A673 (cell line): ENCODE measurements at regions not wholly inside any gene's neighbourhood (a gene's known extent, or its start where the extent isn't known, plus 50 kb on each side); places are given as distances from the start of the nearest gene placed in this dataset. TPM values are rescaled to one million over a fixed set of nuclear protein-coding genes. Genes with fewer than 3 reads are reported as not detected.

Experiments used
- BruUV-seq: library from RNA; stranded (reverse); fragments of 400-500 nt; replicated peaks from 2 replicates; lab custom pipeline; 2021; lab: Mats Ljungman, UMichigan
- CTCF ChIA-PET: fragments of 300-600 bp; sonication (Branson Sonifier 250); formaldehyde crosslinking; loops from one replicate; lab custom pipeline; 2022; ENCODE audit warnings: antibody characterized with exemption; lab: Charles Lee
- POLR2A ChIA-PET: fragments of 300-600 bp; sonication (Branson Sonifier 250); formaldehyde crosslinking; loops from one replicate; lab custom pipeline; 2022; ENCODE audit warnings: antibody characterized with exemption; ENCODE audit not compliant: low non-redundant PET; lab: Charles Lee
- DNase-seq: peaks from one replicate; pipeline ENCODE4 v3.0.0-alpha.2; 2015; ENCODE audit warnings: low spot score
- H3K27ac ChIP-seq: fragments of 200-600 bp; sonication (generic); 2 replicates; pipeline ENCODE4 v1.5.1; 2016; ENCODE audit warnings: mixed run types, low read depth, mild to moderate bottlenecking, mixed read lengths, antibody characterized with exemption, low read length; ENCODE audit not compliant: poor library complexity, severe bottlenecking
- H3K27me3 ChIP-seq: fragments of 200-600 bp; sonication (generic); replicated peaks from 2 replicates; pipeline ENCODE4 v1.6.1; 2017; ENCODE audit warnings: mixed run types, low read depth, mild to moderate bottlenecking, mixed read lengths, antibody characterized with exemption, low read length; ENCODE audit not compliant: insufficient read depth, poor library complexity
- H3K36me3 ChIP-seq: fragments of 200-600 bp; sonication (generic); 2 replicates; pipeline ENCODE4 v1.6.1; 2016; ENCODE audit warnings: mixed run types, mild to moderate bottlenecking, mixed read lengths, antibody characterized with exemption, low read length; ENCODE audit not compliant: insufficient read depth, poor library complexity, severe bottlenecking
- H3K4me1 ChIP-seq: fragments of 200-600 bp; sonication (generic); 2 replicates; pipeline ENCODE4 v1.6.1; 2017; ENCODE audit warnings: mixed run types, mild to moderate bottlenecking, mixed read lengths, antibody characterized with exemption, low read length; ENCODE audit not compliant: insufficient read depth, poor library complexity, severe bottlenecking
- H3K4me3 ChIP-seq: fragments of 200-600 bp; sonication (generic); 2 replicates; pipeline ENCODE4 v1.5.1; 2016; ENCODE audit warnings: low read depth, mixed run types, mild to moderate bottlenecking, mixed read lengths, low read length; ENCODE audit not compliant: poor library complexity, severe bottlenecking
- H3K9me3 ChIP-seq: fragments of 200-600 bp; sonication (generic); 2 replicates; pipeline ENCODE4 v1.6.1; 2016; ENCODE audit warnings: mixed run types, low read depth, mild to moderate bottlenecking, mixed read lengths, antibody characterized with exemption, low read length; ENCODE audit not compliant: poor library complexity, severe bottlenecking
- EZH2 ChIP-seq: fragments of 200-600 bp; sonication (generic); IDR thresholded peaks from 2 replicates; pipeline ENCODE4 v1.6.1; 2017; ENCODE audit warnings: borderline replicate concordance, low read depth, mild to moderate bottlenecking, mixed read lengths, antibody characterized with exemption, low read length; ENCODE audit not compliant: poor library complexity, severe bottlenecking
- intact Hi-C: fragments of 100-400 bp; cut with micrococcal nuclease; formaldehyde crosslinking; loops from one replicate; pipeline ENCODE4 v1.10.0; 2022; ENCODE audit not compliant: unreplicated experiment
- microRNA-seq: library from miRNA; unstranded; fragments of <30 nt; microRNA quantifications from one replicate; pipeline ENCODE4 v1.2.0, GENCODE V29; 2021
- TF ChIP-seq, protein P1 (sequence below): fragments of 300-800, 200-600 bp; sonication (generic); conservative IDR thresholded peaks from 2 replicates; pipeline ENCODE4 v1.5.1; 2017; ENCODE audit warnings: low read depth, mild to moderate bottlenecking, antibody characterized with exemption, low read length, moderate library complexity, mixed read lengths

DNA sequence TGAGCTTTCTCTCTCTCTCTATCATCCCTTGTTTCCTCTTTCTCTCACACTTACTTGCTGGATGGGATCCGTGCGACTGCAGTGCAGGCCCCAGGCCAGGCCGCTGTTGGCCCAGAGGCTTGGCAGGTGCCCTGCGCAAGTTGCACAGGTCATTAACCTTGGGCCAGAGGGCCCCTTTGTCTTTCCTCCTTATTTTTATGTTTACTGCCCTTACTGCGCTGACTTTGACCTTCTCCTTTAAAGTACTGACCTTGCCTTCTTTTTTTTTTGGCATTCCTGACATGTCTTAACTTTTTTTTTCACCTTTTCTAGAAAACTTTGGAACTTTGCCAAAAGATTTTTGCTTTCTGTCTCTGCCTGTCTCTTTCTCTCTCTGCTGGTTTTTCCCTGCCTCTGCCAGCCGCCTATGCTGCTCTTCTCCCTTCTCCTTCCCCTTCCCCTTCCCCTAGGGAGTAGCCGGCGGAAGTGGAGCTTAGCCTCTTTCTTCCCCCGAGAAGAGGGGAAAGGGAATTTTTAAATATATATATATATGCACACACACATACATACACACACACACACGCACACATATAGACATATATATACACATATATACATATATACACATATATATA is 59.6 kb upstream of the CDH4 start:
- CTCF ChIA-PET: no interaction called here
- intact Hi-C loops: no loop called here
- peak overlapping the region; percentile 51 for H3K27ac ChIP-seq

DNA sequence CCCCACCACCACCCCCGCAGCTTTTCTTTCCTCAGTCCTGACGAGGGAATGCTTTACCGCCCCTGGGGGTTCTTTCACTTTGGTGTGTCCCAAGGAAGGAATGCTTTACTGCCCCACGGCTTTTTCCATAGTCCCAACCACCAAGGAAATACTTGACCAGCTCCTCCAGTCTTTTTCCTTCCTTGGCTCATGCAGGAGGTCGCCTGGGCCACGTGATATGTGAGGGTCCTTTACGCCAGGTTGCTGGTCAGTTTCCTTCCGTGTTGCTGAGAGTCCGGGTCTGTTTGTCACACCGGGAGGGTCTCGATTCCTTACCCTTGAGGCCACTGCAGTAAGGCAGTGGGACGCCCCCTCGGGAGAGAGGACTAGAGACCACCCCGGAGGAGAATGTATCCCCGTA is 58.9 kb upstream of the CDH4 start:
- Histone ChIP-seq H3K36me3 (no peaks in the 10 kb centered on the region), H3K27me3 (no peaks in the 10 kb centered on the region), H3K9me3 (no peaks in the 10 kb centered on the region), H3K4me3 (no peak overlapping the region), H3K27ac (no peak overlapping the region), H3K4me1 (no peaks in the 10 kb centered on the region)
- no TSS peak for BruUV-seq
- no peak for DNase-seq
- intact Hi-C loops: no loop called here
- TF ChIP-seq, protein P1, sequence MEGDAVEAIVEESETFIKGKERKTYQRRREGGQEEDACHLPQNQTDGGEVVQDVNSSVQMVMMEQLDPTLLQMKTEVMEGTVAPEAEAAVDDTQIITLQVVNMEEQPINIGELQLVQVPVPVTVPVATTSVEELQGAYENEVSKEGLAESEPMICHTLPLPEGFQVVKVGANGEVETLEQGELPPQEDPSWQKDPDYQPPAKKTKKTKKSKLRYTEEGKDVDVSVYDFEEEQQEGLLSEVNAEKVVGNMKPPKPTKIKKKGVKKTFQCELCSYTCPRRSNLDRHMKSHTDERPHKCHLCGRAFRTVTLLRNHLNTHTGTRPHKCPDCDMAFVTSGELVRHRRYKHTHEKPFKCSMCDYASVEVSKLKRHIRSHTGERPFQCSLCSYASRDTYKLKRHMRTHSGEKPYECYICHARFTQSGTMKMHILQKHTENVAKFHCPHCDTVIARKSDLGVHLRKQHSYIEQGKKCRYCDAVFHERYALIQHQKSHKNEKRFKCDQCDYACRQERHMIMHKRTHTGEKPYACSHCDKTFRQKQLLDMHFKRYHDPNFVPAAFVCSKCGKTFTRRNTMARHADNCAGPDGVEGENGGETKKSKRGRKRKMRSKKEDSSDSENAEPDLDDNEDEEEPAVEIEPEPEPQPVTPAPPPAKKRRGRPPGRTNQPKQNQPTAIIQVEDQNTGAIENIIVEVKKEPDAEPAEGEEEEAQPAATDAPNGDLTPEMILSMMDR: no peak
- TF ChIP-seq EZH2: no peak
- CTCF ChIA-PET: no interaction called here
- POLR2A ChIA-PET: no interaction called here

More for the DNA sequence above, 59.6 kb upstream of the CDH4 start:
- H3K4me1 ChIP-seq: no peaks in the 10 kb centered on the region
- DNase-seq: peak; percentile 74
- H3K27me3 ChIP-seq: no peaks in the 10 kb centered on the region
- H3K9me3 ChIP-seq: no peaks in the 10 kb centered on the region
- no peak for TF ChIP-seq EZH2
- TF ChIP-seq, protein P1: no peak
- H3K36me3 ChIP-seq: no peaks in the 10 kb centered on the region
- H3K4me3 ChIP-seq: no peak overlapping the region
- no TSS peak for BruUV-seq
- POLR2A ChIA-PET: no interaction called here

Small RNA genes lying in the stretch of these regions (microRNA-seq; reads per million reads assigned to microRNA genes)
- gene MIR4533: 3.0 reads per million, percentile 6 among the genes with 10 or more reads in this experiment
- 2.4 reads per million for gene MIR548AG2
- not detected for gene MIR646
